Esophagus (tissue), 2 donors: ENCODE measurements at regions not wholly inside any gene's neighbourhood (a gene's known extent, or its start where the extent isn't known, plus 50 kb on each side); places are given as distances from the start of the nearest gene placed in this dataset.
"Not testable (repeated sequence)": the region's sequence is repeated elsewhere in the genome, so short reads cannot be mapped to it uniquely, and the experiment has no call there.

Source experiments
- H3K27ac ChIP-seq, 2 donors: one replicate each; pipeline ENCODE4 v1.5.1; 2013; ENCODE audit warnings: low read depth in 2 of 2, mild to moderate bottlenecking in 2 of 2, inconsistent platforms in 1 of 2, low read length in 1 of 2, moderate library complexity in 1 of 2
- H3K27me3 ChIP-seq, 2 donors: one replicate each; pipeline ENCODE4 v1.6.1; 2013; ENCODE audit warnings: low read length in 2 of 2, control low read depth in 1 of 2, mild to moderate bottlenecking in 1 of 2; ENCODE audit not compliant: insufficient read depth in 2 of 2, control insufficient read depth in 1 of 2
- H3K36me3 ChIP-seq, 2 donors: one replicate each; pipeline ENCODE4 v1.6.1; 2013; ENCODE audit warnings: low read length in 1 of 2; ENCODE audit not compliant: control insufficient read depth in 2 of 2, insufficient read depth in 2 of 2
- H3K4me1 ChIP-seq, 2 donors: one replicate each; pipeline ENCODE4 v1.6.1; 2013; ENCODE audit warnings: low read length in 1 of 2; ENCODE audit not compliant: control insufficient read depth in 2 of 2, insufficient read depth in 2 of 2
- H3K4me3 ChIP-seq, 2 donors: one replicate each; pipeline ENCODE4 v1.5.1; 2013; ENCODE audit warnings: low read length in 2 of 2, mild to moderate bottlenecking in 2 of 2, low read depth in 1 of 2, moderate library complexity in 1 of 2
- H3K9me3 ChIP-seq, 2 donors: one replicate each; pipeline ENCODE4 v1.6.1; 2013; ENCODE audit warnings: mild to moderate bottlenecking in 2 of 2, low read depth in 1 of 2, low read length in 1 of 2, moderate library complexity in 1 of 2; ENCODE audit not compliant: control insufficient read depth in 2 of 2, insufficient read depth in 1 of 2
- WGBS, 2 donors: extraction: QIAGEN DNeasy Blood & Tissue Kit; methylation state at CpG; one replicate each; pipeline ENCODE4 v1.1.7; 2013; 5-methylcytosine and 5-hydroxymethylcytosine counted together
- donor health status: healthy with polysubstance abuse.
- donor health status: Bipolar disorder and iron deficiency.

GRCh38 chr21:6154524-6155320 is 4366.7 kb upstream of the TPTE start:
- H3K9me3 ChIP-seq, H3K4me1 ChIP-seq, H3K36me3 ChIP-seq, H3K27me3 ChIP-seq, H3K4me3 ChIP-seq, H3K27ac ChIP-seq: not testable (repeated sequence)
- 7 to 64% methylated on average over 3 to 4 of the region's 30 CpGs for WGBS, 2 donors

DNA sequence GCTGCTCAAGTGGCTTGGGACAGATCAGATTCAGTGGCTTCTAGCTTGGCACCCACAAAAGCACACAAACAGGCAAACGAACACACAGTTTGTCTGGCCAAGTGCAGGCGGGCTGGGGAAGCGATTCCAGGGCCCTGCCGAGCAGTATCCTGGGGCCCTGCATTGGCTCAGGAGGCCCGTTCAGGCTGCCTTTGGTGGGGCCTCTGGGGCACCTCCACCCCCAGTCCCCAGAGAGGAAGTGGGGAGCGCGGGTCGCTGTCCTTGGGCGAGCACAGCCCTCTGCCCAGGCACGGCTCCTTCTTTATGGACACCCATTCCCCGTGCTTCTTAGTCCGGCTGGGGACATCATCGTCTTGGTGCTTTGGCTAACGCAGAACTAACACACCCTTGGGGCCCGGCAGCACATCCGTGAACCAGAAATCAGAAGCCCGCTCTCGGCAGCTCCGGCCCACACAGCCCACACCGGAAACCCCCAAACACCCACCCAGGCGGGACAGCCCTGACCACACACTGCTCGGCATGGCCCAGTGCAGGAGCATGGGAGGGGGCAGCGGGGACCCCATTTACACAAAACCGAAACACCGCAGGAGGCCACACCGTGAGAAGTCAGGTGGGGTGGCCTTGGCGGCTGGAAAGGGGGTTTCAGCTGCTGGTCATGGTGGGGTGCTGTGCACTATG is 4364.5 kb upstream of the TPTE start:
- H3K4me3 ChIP-seq, H3K27ac ChIP-seq, H3K4me1 ChIP-seq, H3K36me3 ChIP-seq, H3K9me3 ChIP-seq, H3K27me3 ChIP-seq: not testable (repeated sequence)
- WGBS, 2 donors = 82% methylated on average over 4 of the region's 27 CpGs; no CpG with 5 or more reads in 1 of the 2 donors

GRCh38 chr21:6157515-6157914 is 4363.9 kb upstream of the TPTE start:
- H3K27ac ChIP-seq, H3K36me3 ChIP-seq, H3K27me3 ChIP-seq, H3K9me3 ChIP-seq, H3K4me3 ChIP-seq, H3K4me1 ChIP-seq: not testable (repeated sequence)
- WGBS, 2 donors = 84% methylated on average over 4 of the region's 11 CpGs; no CpG with 5 or more reads in 1 of the 2 donors

- 81% methylated on average over 3 of the region's 9 CpGs; no CpG with 5 or more reads in 1 of the 2 donors for WGBS, 2 donors
Observed at GRCh38 chr21:6158171-6158570, 4363.2 kb upstream of the TPTE start.

More at GRCh38 chr21:6158171-6158570, 4363.2 kb upstream of the TPTE start:
- not testable (repeated sequence) for H3K4me3 ChIP-seq, H3K27me3 ChIP-seq, H3K27ac ChIP-seq, H3K36me3 ChIP-seq, H3K4me1 ChIP-seq, H3K9me3 ChIP-seq
